HEK293T (cell line): ENCODE measurements at regions not wholly inside any gene's neighbourhood (a gene's known extent, or its start where the extent isn't known, plus 50 kb on each side); places are given as distances from the start of the nearest gene placed in this dataset.

Source experiments
- ARNT ChIP-seq: fragments of 450-650 bp; IDR thresholded peaks from 2 replicates; pipeline ENCODE4 v1.6.1; 2017; ENCODE audit warnings: mild to moderate bottlenecking
- BHLHE40 ChIP-seq: fragments of 450-650 bp; IDR thresholded peaks from 2 replicates; pipeline ENCODE4 v1.6.1; 2016; ENCODE audit warnings: mild to moderate bottlenecking, moderate library complexity, borderline replicate concordance
- ELF4 ChIP-seq: fragments of 450-650 bp; IDR thresholded peaks from 2 replicates; pipeline ENCODE4 v1.6.1; 2017; ENCODE audit warnings: antibody characterized with exemption
- FOXM1 ChIP-seq: fragments of 450-650 bp; IDR thresholded peaks from 2 replicates; pipeline ENCODE4 v1.6.1; 2017; ENCODE audit warnings: mild to moderate bottlenecking, borderline replicate concordance
- HDGF ChIP-seq: fragments of 450-650 bp; IDR thresholded peaks from 2 replicates; pipeline ENCODE4 v1.6.1; 2017; ENCODE audit warnings: antibody characterized with exemption, borderline replicate concordance
- L3MBTL2 ChIP-seq: fragments of 450-650 bp; conservative IDR thresholded peaks from 2 replicates; pipeline ENCODE4 v1.6.1; 2016; ENCODE audit warnings: mild to moderate bottlenecking
- LEF1 ChIP-seq: fragments of 450-650 bp; IDR thresholded peaks from 2 replicates; pipeline ENCODE4 v1.6.1; 2017; ENCODE audit warnings: mild to moderate bottlenecking, borderline replicate concordance
- NFRKB ChIP-seq: fragments of 450-650 bp; IDR thresholded peaks from 2 replicates; pipeline ENCODE4 v1.6.1; 2016; ENCODE audit warnings: mild to moderate bottlenecking, moderate library complexity
- PKNOX1 ChIP-seq: fragments of 450-650 bp; IDR thresholded peaks from 2 replicates; pipeline ENCODE4 v1.6.1; 2016
- SP1 ChIP-seq: fragments of 450-650 bp; IDR thresholded peaks from 2 replicates; pipeline ENCODE4 v1.6.1; 2017
- SUZ12 ChIP-seq: fragments of 450-650 bp; IDR thresholded peaks from 2 replicates; pipeline ENCODE4 v1.6.1; 2016; ENCODE audit warnings: mild to moderate bottlenecking
- TARDBP ChIP-seq: fragments of 450-650 bp; IDR thresholded peaks from 2 replicates; pipeline ENCODE4 v1.6.1; 2016
- ZNF384 ChIP-seq: fragments of 450-650 bp; IDR thresholded peaks from 2 replicates; pipeline ENCODE4 v1.6.1; 2016

DNA sequence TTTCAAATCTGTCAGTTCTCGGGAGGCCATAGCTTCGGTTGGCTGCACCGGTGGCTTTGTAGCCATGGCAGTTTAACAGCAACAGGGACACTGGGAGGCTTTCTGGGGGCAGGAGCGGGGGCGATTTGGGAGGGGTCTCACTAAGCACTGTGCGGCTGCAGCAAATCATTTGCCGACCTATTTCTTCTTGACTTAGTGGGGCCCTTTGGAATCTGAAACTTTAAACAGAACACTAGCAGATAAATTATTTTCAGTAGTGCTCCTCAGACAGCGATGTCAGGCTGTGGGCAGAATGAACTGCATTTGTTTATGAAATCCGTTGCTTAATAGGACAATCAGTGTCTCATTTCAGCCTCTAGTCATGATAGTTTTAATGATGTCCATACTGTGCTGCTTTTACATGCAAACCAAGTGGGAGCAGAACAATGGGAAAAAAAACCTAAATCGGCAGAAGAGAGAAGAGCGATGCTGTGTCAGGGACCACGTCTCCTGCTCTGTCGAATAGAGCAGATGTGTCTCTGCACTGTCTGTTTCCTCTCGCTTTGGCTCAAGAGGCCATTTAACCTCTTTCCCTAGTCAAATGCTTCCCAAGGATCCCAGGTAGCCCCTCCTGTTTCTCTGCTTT lies 211.9 kb downstream of the OLFM4 start:
- TF ChIP-seq SP1, result no peak
- no peak for TF ChIP-seq FOXM1
- TF ChIP-seq ZNF384, result no peak
- TF ChIP-seq LEF1, result no peak
- TF ChIP-seq BHLHE40, result no peak
- no peak for TF ChIP-seq TARDBP
- no peak for TF ChIP-seq ARNT
- no peak for TF ChIP-seq NFRKB
- no peak for TF ChIP-seq L3MBTL2
- no peak for TF ChIP-seq HDGF
- no peak for TF ChIP-seq PKNOX1
- no peak for TF ChIP-seq SUZ12
- no peak for TF ChIP-seq ELF4
